Activated CD8-positive, alpha-beta T cell treated with anti-CD3 and anti-CD28 coated beads for 36 hours (primary cell): ENCODE measurements at regions not wholly inside any gene's neighbourhood (a gene's known extent, or its start where the extent isn't known, plus 50 kb on each side); places are given as distances from the start of the nearest gene placed in this dataset.

Source experiments
- ATAC-seq: fragments of 200-7000 bp; cut with Tn5 transposase; one replicate; pipeline ENCODE4 v1.10.0; 2021; ENCODE audit warnings: mild to moderate bottlenecking, moderate library complexity
- CTCF ChIA-PET: fragments of 350-600 bp; sonication (Branson Sonifier 250); formaldehyde crosslinking; loops from one replicate; lab custom pipeline; 2021; ENCODE audit warnings: antibody characterized with exemption; lab: Charles Lee
- POLR2A ChIA-PET: fragments of 350-600 bp; sonication (Branson Sonifier 250); formaldehyde crosslinking; loops from one replicate; lab custom pipeline; 2021; ENCODE audit warnings: antibody characterized with exemption; lab: Charles Lee
- DNase-seq: peaks from one replicate; pipeline ENCODE4 v3.0.0-alpha.2; 2020
- H3K27ac Mint-ChIP-seq: one replicate; pipeline ENCODE4 v1.8.0; 2021; ENCODE audit warnings: mild to moderate bottlenecking, mixed read lengths
- H3K27me3 Mint-ChIP-seq: one replicate; pipeline ENCODE4 v1.8.0; 2021; ENCODE audit warnings: mixed read lengths
- H3K36me3 Mint-ChIP-seq: one replicate; pipeline ENCODE4 v1.8.0; 2021; ENCODE audit warnings: low read depth, mixed read lengths
- H3K4me1 Mint-ChIP-seq: one replicate; pipeline ENCODE4 v1.8.0; 2021; ENCODE audit warnings: low read depth, mixed read lengths
- H3K4me3 Mint-ChIP-seq: one replicate; pipeline ENCODE4 v1.8.0; 2021; ENCODE audit warnings: mild to moderate bottlenecking, moderate library complexity, mixed read lengths
- H3K9me3 Mint-ChIP-seq: one replicate; pipeline ENCODE4 v1.8.0; 2021; ENCODE audit warnings: mixed read lengths
- CTCF ChIP-seq: fragments of 200-600 bp; IDR thresholded peaks from one replicate; pipeline ENCODE4 v1.8.0; 2022; ENCODE audit warnings: antibody characterized with exemption, mild to moderate bottlenecking
- intact Hi-C: fragments of 100-400 bp; cut with micrococcal nuclease; formaldehyde crosslinking; loops from one replicate; pipeline ENCODE4 v1.10.0; 2022

GRCh38 chr12:13875744-13876143 is 105.7 kb downstream of the GRIN2B start:
- TF ChIP-seq CTCF: no peak
- DNase-seq (no peak), ATAC-seq (no peak)
- H3K36me3 Mint-ChIP-seq: no peaks in the 10 kb centered on the region
- H3K27ac Mint-ChIP-seq: no peak overlapping the region
- H3K27me3 Mint-ChIP-seq: peaks cover 2% of the 10 kb centered on the region
- POLR2A ChIA-PET: no interaction called here
- CTCF ChIA-PET: no interaction called here
- intact Hi-C loops: no loop called here
- no peaks in the 10 kb centered on the region for H3K9me3 Mint-ChIP-seq
- H3K4me3 Mint-ChIP-seq: no peak overlapping the region
- H3K4me1 Mint-ChIP-seq: no peaks in the 10 kb centered on the region

GRCh38 chr12:13870255-13870654 is 111.1 kb downstream of the GRIN2B start:
- Mint-ChIP-seq H3K4me1 (no peaks in the 10 kb centered on the region), H3K27ac (no peak overlapping the region), H3K9me3 (no peaks in the 10 kb centered on the region), H3K4me3 (no peak overlapping the region), H3K36me3 (no peaks in the 10 kb centered on the region), H3K27me3 (peaks cover 9% of the 10 kb centered on the region)
- DNase-seq: no peak
- intact Hi-C loops: no loop called here
- ChIA-PET POLR2A (no interaction called here), CTCF (no interaction called here)
- TF ChIP-seq CTCF: no peak
- ATAC-seq: no peak

GRCh38 chr12:13864081-13864673 is 117.2 kb downstream of the GRIN2B start:
- H3K9me3 Mint-ChIP-seq: no peaks in the 10 kb centered on the region
- peaks cover 22% of the 10 kb centered on the region for H3K27me3 Mint-ChIP-seq
- H3K27ac Mint-ChIP-seq: no peak overlapping the region
- no peaks in the 10 kb centered on the region for H3K36me3 Mint-ChIP-seq
- no peaks in the 10 kb centered on the region for H3K4me1 Mint-ChIP-seq
- ATAC-seq: peak; percentile 67
- H3K4me3 Mint-ChIP-seq: no peak overlapping the region
- DNase-seq: peak; percentile 71
- intact Hi-C loops: loop anchor here (1.0 kb wide), 1 partner anchor 303 kb away; no protein-coding TSS in a partner anchor
- ChIA-PET CTCF (interaction anchor here (0.6 to 4.5 kb wide), 15 partner anchors 10 to 796 kb away, joined by 3 to 24 read pairs (median 3); no protein-coding TSS in a partner anchor), POLR2A (no interaction called here)
- TF ChIP-seq CTCF: peak; percentile 86

- ATAC-seq (no peak), DNase-seq (no peak)
- Mint-ChIP-seq H3K36me3 (no peaks in the 10 kb centered on the region), H3K27ac (no peak overlapping the region), H3K9me3 (no peaks in the 10 kb centered on the region), H3K27me3 (peaks cover 10% of the 10 kb centered on the region), H3K4me3 (no peak overlapping the region), H3K4me1 (no peaks in the 10 kb centered on the region)
- CTCF ChIA-PET: no interaction called here
- POLR2A ChIA-PET: no interaction called here
- no peak for TF ChIP-seq CTCF
- intact Hi-C loops: no loop called here
These were observed 123.7 kb downstream of the GRIN2B start for GRCh38 chr12:13857750-13858149.

GRCh38 chr12:13853471-13853870 is 127.9 kb downstream of the GRIN2B start:
- intact Hi-C loops: no loop called here
- no peak overlapping the region for H3K27ac Mint-ChIP-seq
- no peaks in the 10 kb centered on the region for H3K36me3 Mint-ChIP-seq
- ChIA-PET CTCF (interaction anchor here (1.0 kb wide), 1 partner anchor 10 kb away, joined by 3 read pairs; no protein-coding TSS in a partner anchor), POLR2A (no interaction called here)
- no peaks in the 10 kb centered on the region for H3K9me3 Mint-ChIP-seq
- no peak overlapping the region for H3K4me3 Mint-ChIP-seq
- H3K27me3 Mint-ChIP-seq: peaks cover 4% of the 10 kb centered on the region
- H3K4me1 Mint-ChIP-seq: no peaks in the 10 kb centered on the region
- ATAC-seq (no peak), DNase-seq (no peak)
- no peak for TF ChIP-seq CTCF
